Caco-2 (cell line): ENCODE measurements at regions not wholly inside any gene's neighbourhood (a gene's known extent, or its start where the extent isn't known, plus 50 kb on each side); places are given as distances from the start of the nearest gene placed in this dataset.

Experiments
- BruUV-seq: library from RNA; stranded (reverse); fragments of 400-500 nt; replicated peaks from 2 replicates; lab custom pipeline; 2021; lab: Mats Ljungman, UMichigan
- CTCF ChIA-PET: fragments of 300-600 bp; sonication (Branson Sonifier 250); formaldehyde crosslinking; loops from one replicate; lab custom pipeline; 2022; ENCODE audit warnings: antibody characterized with exemption; lab: Charles Lee
- POLR2A ChIA-PET: fragments of 300-600 bp; sonication (Branson Sonifier 250); formaldehyde crosslinking; loops from one replicate; lab custom pipeline; 2022; ENCODE audit warnings: antibody characterized with exemption; lab: Charles Lee
- DNase-seq, 2 experiments: peaks; one replicate each; pipeline versions ENCODE4 v3.0.0 to v3.0.0-alpha.2; 2020 to 2022
- H3K27me3 ChIP-seq: replicated peaks from 2 replicates; pipeline ENCODE4 v1.6.0; 2011; ENCODE audit warnings: low read length; ENCODE audit not compliant: control insufficient read depth, insufficient read depth
- H3K36me3 ChIP-seq: 2 replicates; pipeline ENCODE4 v1.5.1; 2011; ENCODE audit warnings: low read length; ENCODE audit not compliant: control insufficient read depth, insufficient read depth
- H3K4me1 ChIP-seq: fragments of 250-450 bp; sonication (Bioruptor Pico); 2 replicates; pipeline ENCODE4 v1.5.1; 2020; ENCODE audit warnings: mild to moderate bottlenecking
- H3K4me3 ChIP-seq: 2 replicates; pipeline ENCODE4 v1.5.1; 2011; ENCODE audit warnings: low read depth, mild to moderate bottlenecking, control low read depth, low read length
- H3K9me3 ChIP-seq: fragments of 250-450 bp; sonication (Bioruptor Pico); 2 replicates; pipeline ENCODE4 v1.5.1; 2020; ENCODE audit warnings: mild to moderate bottlenecking, moderate library complexity
- H3K27ac Mint-ChIP-seq: one replicate; pipeline ENCODE4 v1.8.0; 2022; ENCODE audit warnings: mixed read lengths; ENCODE audit not compliant: unreplicated experiment
- H3K27me3 Mint-ChIP-seq: one replicate; pipeline ENCODE4 v1.8.0; 2022; ENCODE audit warnings: mixed read lengths; ENCODE audit not compliant: insufficient read depth, unreplicated experiment
- H3K36me3 Mint-ChIP-seq: one replicate; pipeline ENCODE4 v1.8.0; 2022; ENCODE audit warnings: mild to moderate bottlenecking, mixed read lengths; ENCODE audit not compliant: insufficient read depth, unreplicated experiment
- H3K4me1 Mint-ChIP-seq: one replicate; pipeline ENCODE4 v1.8.0; 2022; ENCODE audit warnings: low read depth, mixed read lengths; ENCODE audit not compliant: unreplicated experiment
- H3K4me3 Mint-ChIP-seq: one replicate; pipeline ENCODE4 v1.8.0; 2022; ENCODE audit warnings: mild to moderate bottlenecking, moderate library complexity, mixed read lengths; ENCODE audit not compliant: unreplicated experiment
- H3K9me3 Mint-ChIP-seq: one replicate; pipeline ENCODE4 v1.8.0; 2022; ENCODE audit warnings: mixed read lengths; ENCODE audit not compliant: unreplicated experiment
- CTCF ChIP-seq, 2 experiments: fragments of 200-600 bp in 1 of 2; IDR thresholded peaks; 1 replicate in 1 of 2; 2 replicates in 1 of 2; pipeline versions ENCODE4 v1.5.1 to v1.8.0; 2011 to 2022; ENCODE audit warnings: antibody characterized with exemption in 1 of 2, control low read depth in 1 of 2, inconsistent platforms in 1 of 2, low read depth in 1 of 2, low read length in 1 of 2, mild to moderate bottlenecking in 1 of 2, moderate library complexity in 1 of 2; ENCODE audit not compliant: insufficient read depth in 1 of 2, severe bottlenecking in 1 of 2, unreplicated experiment in 1 of 2
- intact Hi-C: fragments of 100-400 bp; cut with micrococcal nuclease; formaldehyde crosslinking; loops from one replicate; pipeline ENCODE4 v1.10.0; 2022; ENCODE audit not compliant: unreplicated experiment

GRCh38 chr10:69738071-69738470 is 63.6 kb upstream of the COL13A1 start:
- no peaks in the 10 kb centered on the region for H3K36me3 ChIP-seq
- no peak overlapping the region for H3K4me3 ChIP-seq
- H3K4me3 Mint-ChIP-seq: no peak overlapping the region
- intact Hi-C loops: no loop called here
- no peak for TF ChIP-seq CTCF (IDR thresholded peaks at IDR 0.05; ENCODE audit: insufficient read depth in 1 of 2, low read depth in 1 of 2, low read length in 1 of 2, severe bottlenecking in 1 of 2, unreplicated experiment in 1 of 2)
- no TSS peak for BruUV-seq
- ChIA-PET CTCF (interaction anchor here (0.5 kb wide), 1 partner anchor 321 kb away, joined by 4 read pairs; no protein-coding TSS in a partner anchor), POLR2A (no interaction called here)
- no peaks in the 10 kb centered on the region for H3K9me3 Mint-ChIP-seq
- H3K27me3 ChIP-seq: no peaks in the 10 kb centered on the region
- H3K36me3 Mint-ChIP-seq: no peaks in the 10 kb centered on the region
- H3K27ac Mint-ChIP-seq: no peak overlapping the region
- H3K27me3 Mint-ChIP-seq: peaks cover 11% of the 10 kb centered on the region
- DNase-seq: no peak
- no peaks in the 10 kb centered on the region for H3K4me1 Mint-ChIP-seq
- H3K9me3 ChIP-seq: 0 out of 2 replicates have a peak, but pooled peaks cover 3% of the 10 kb centered on the region
- H3K4me1 ChIP-seq: no peaks in the 10 kb centered on the region

GRCh38 chr10:69738858-69739435 is 62.8 kb upstream of the COL13A1 start:
- H3K27me3 ChIP-seq: no peaks in the 10 kb centered on the region
- no TSS peak for BruUV-seq
- no peaks in the 10 kb centered on the region for H3K36me3 ChIP-seq
- peaks cover 16% of the 10 kb centered on the region for H3K27me3 Mint-ChIP-seq
- no peaks in the 10 kb centered on the region for H3K36me3 Mint-ChIP-seq
- TF ChIP-seq CTCF (IDR thresholded peaks at IDR 0.05; ENCODE audit: insufficient read depth in 1 of 2, low read depth in 1 of 2, low read length in 1 of 2, severe bottlenecking in 1 of 2, unreplicated experiment in 1 of 2): no peak
- no peaks in the 10 kb centered on the region for H3K9me3 ChIP-seq
- no peaks in the 10 kb centered on the region for H3K9me3 Mint-ChIP-seq
- no peak overlapping the region for H3K4me3 ChIP-seq
- no peak overlapping the region for H3K4me3 Mint-ChIP-seq
- H3K4me1 ChIP-seq: no peaks in the 10 kb centered on the region
- no peak for DNase-seq
- ChIA-PET POLR2A (no interaction called here), CTCF (interaction anchor here (0.6 kb wide), 1 partner anchor 110 kb away, joined by 3 read pairs; no protein-coding TSS in a partner anchor)
- no peak overlapping the region for H3K27ac Mint-ChIP-seq
- intact Hi-C loops: no loop called here
- H3K4me1 Mint-ChIP-seq: no peaks in the 10 kb centered on the region

DNA sequence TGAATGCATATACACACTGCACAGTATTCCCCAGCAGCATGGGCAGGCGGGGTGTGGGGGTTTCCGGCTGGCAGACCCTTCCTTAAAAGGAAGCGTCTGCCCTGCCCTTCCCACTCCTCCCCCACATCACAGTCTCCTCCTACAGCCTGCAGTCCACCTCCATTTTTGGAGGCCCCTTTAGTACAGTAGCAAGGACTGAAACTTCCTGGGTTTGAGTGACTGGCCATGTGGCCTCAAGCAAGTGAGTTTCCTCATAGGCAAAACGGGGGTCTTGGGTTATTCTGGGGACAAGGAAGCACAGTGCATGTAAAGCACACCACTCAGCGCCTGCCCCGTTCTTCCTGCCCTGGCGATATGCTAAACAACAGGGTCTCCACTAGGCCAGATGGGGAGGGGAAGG is 62.1 kb upstream of the COL13A1 start:
- no peak for TF ChIP-seq CTCF (IDR thresholded peaks at IDR 0.05; ENCODE audit: insufficient read depth in 1 of 2, low read depth in 1 of 2, low read length in 1 of 2, severe bottlenecking in 1 of 2, unreplicated experiment in 1 of 2)
- Mint-ChIP-seq H3K27ac (no peak overlapping the region), H3K36me3 (no peaks in the 10 kb centered on the region), H3K4me3 (no peak overlapping the region), H3K4me1 (no peaks in the 10 kb centered on the region), H3K27me3 (peaks cover 16% of the 10 kb centered on the region), H3K9me3 (no peaks in the 10 kb centered on the region)
- intact Hi-C loops: no loop called here
- BruUV-seq: no TSS peak
- ChIA-PET POLR2A (no interaction called here), CTCF (no interaction called here)
- H3K4me1 ChIP-seq: no peaks in the 10 kb centered on the region
- no peaks in the 10 kb centered on the region for H3K36me3 ChIP-seq
- H3K27me3 ChIP-seq: no peaks in the 10 kb centered on the region
- no peaks in the 10 kb centered on the region for H3K9me3 ChIP-seq
- no peak overlapping the region for H3K4me3 ChIP-seq
- DNase-seq: no peak
